K562 (cell line): ENCODE measurements at regions not wholly inside any gene's neighbourhood (a gene's known extent, or its start where the extent isn't known, plus 50 kb on each side); places are given as distances from the start of the nearest gene placed in this dataset.

ENCODE experiments used
- ATAC-seq: fragments of 200-7000 bp; cut with Tn5 transposase; 3 replicates; pipeline ENCODE4 v1.9.1; 2020; ENCODE audit warnings: moderate library complexity
- BruUV-seq: library from RNA; stranded (reverse); fragments of 400-500 nt; replicated peaks from 2 replicates; lab custom pipeline; 2021; lab: Mats Ljungman, UMichigan
- CTCF ChIA-PET: fragments of 300-600 bp; formaldehyde crosslinking; extraction: SDS; loops from one replicate; lab custom pipeline; 2021; ENCODE audit warnings: low intra/inter-chr PET ratio; lab: Yijun Ruan, JAX
- POLR2A ChIA-PET: fragments of 300-600, 350-650 bp; sonication (Branson Sonifier 250); formaldehyde crosslinking; extraction: SDS; loops from one replicate; lab custom pipeline; 2021; ENCODE audit warnings: antibody characterized with exemption, inconsistent platforms; lab: Yijun Ruan, JAX
- DNase-seq, 4 experiments: peaks; one replicate each; pipeline versions ENCODE4 v3.0.0 to v3.0.0-alpha.2; 2011 to 2018; ENCODE audit warnings: low spot score in 3 of 4, mixed read lengths in 3 of 4; ENCODE audit errors: extremely low read depth in 1 of 4
- FAIRE-seq: peaks from 2 replicates; lab custom pipeline; 2011; peaks lifted over from hg19 to GRCh38; lab: Jason Lieb, UNC
- H2AFZ ChIP-seq: 2 replicates; pipeline ENCODE4 v1.6.0; 2011; ENCODE audit warnings: low read depth, low read length, control low read depth, inconsistent platforms
- H3K27ac ChIP-seq: fragments of 200-600 bp; 3 replicates; pipeline ENCODE4 v1.8.0; 2011; ENCODE audit warnings: low read depth, mild to moderate bottlenecking, control low read depth, inconsistent platforms, low read length, moderate library complexity, mixed read lengths; ENCODE audit errors: extremely low read depth
- H3K27me3 ChIP-seq, 2 experiments: fragments of 300-600 bp in 1 of 2; 2 replicates in 1 of 2; 3 replicates in 1 of 2; pipeline versions ENCODE4 v1.6.0 to v1.8.0; 2011; ENCODE audit warnings: inconsistent platforms in 2 of 2, low read length in 2 of 2, mild to moderate bottlenecking in 1 of 2, mixed read lengths in 1 of 2, moderate library complexity in 1 of 2; ENCODE audit not compliant: control insufficient read depth in 2 of 2, insufficient read depth in 2 of 2
- H3K36me3 ChIP-seq: fragments of 300-600 bp; 3 replicates; pipeline ENCODE4 v1.8.0; 2011; ENCODE audit warnings: mild to moderate bottlenecking, low read length, inconsistent platforms; ENCODE audit not compliant: control insufficient read depth, insufficient read depth
- H3K4me1 ChIP-seq, 2 experiments: fragments of 200-600 bp in 1 of 2; replicated peaks in 1 of 2; 2 replicates in 1 of 2; 3 replicates in 1 of 2; pipeline versions ENCODE4 v1.5.1 to v1.8.0; 2011; ENCODE audit warnings: inconsistent platforms in 2 of 2, low read length in 2 of 2, mild to moderate bottlenecking in 1 of 2, mixed read lengths in 1 of 2, moderate library complexity in 1 of 2; ENCODE audit not compliant: control insufficient read depth in 2 of 2, insufficient read depth in 2 of 2
- H3K4me2 ChIP-seq: 2 replicates; pipeline ENCODE4 v1.6.1; 2011; ENCODE audit warnings: low read length, control low read depth, inconsistent platforms, mixed read lengths; ENCODE audit not compliant: insufficient read depth
- H3K4me3 ChIP-seq: fragments of 200-600 bp; sonication (generic), shearing (Covaris generic); 2 replicates; pipeline ENCODE4 v1.5.1; 2016; ENCODE audit warnings: control low read depth, inconsistent platforms
- H3K79me2 ChIP-seq: fragments of 200-600 bp; 3 replicates; pipeline ENCODE4 v1.8.0; 2011; ENCODE audit warnings: low read length, inconsistent platforms; ENCODE audit not compliant: control insufficient read depth, insufficient read depth
- H3K9ac ChIP-seq, 2 experiments: 2 replicates each; pipeline versions ENCODE4 v1.6.0 to v1.6.1; 2011; ENCODE audit warnings: low read depth in 2 of 2, low read length in 2 of 2, control low read depth in 1 of 2, inconsistent platforms in 1 of 2, mild to moderate bottlenecking in 1 of 2, mixed read lengths in 1 of 2; ENCODE audit not compliant: insufficient read depth in 1 of 2
- H3K9me1 ChIP-seq: one replicate; pipeline ENCODE4 v1.6.0; 2011; ENCODE audit warnings: inconsistent platforms, mild to moderate bottlenecking, low read length, moderate library complexity; ENCODE audit not compliant: control insufficient read depth, insufficient read depth
- H3K9me3 ChIP-seq: replicated peaks from 2 replicates; pipeline ENCODE4 v1.5.1; 2011; ENCODE audit warnings: low read depth, low read length, inconsistent platforms; ENCODE audit not compliant: control insufficient read depth, insufficient read depth
- H4K20me1 ChIP-seq: replicated peaks from 2 replicates; pipeline ENCODE4 v1.6.1; 2011; ENCODE audit warnings: low read length, inconsistent platforms, mixed read lengths; ENCODE audit not compliant: control insufficient read depth, insufficient read depth
- ESRRA ChIP-seq: fragments of 450-650 bp; IDR thresholded peaks from 2 replicates; pipeline ENCODE4 v1.6.1; 2014; ENCODE audit warnings: low read depth, mild to moderate bottlenecking, moderate library complexity, borderline replicate concordance
- IFI16 ChIP-seq: fragments of 250-450 bp; sonication (Bioruptor Pico); IDR thresholded peaks from 2 replicates; pipeline ENCODE4 v2.1.2; 2022; ENCODE audit warnings: mild to moderate bottlenecking, inconsistent platforms
- TCFL5 ChIP-seq: fragments of 250-450 bp; sonication (Bioruptor Pico); conservative IDR thresholded peaks from 2 replicates; pipeline ENCODE4 v1.6.1; 2021; ENCODE audit warnings: mild to moderate bottlenecking, moderate library complexity, matching md5 sums
- WGBS: fragments of 100-300 bp; shearing (Covaris generic); methylation state at CpG from one replicate; pipeline ENCODE4 v1.1.6; 2016; ENCODE audit warnings: low coverage, mixed read lengths; ENCODE audit not compliant: insufficient coverage; ENCODE audit errors: missing lambda C conversion rate; 5-methylcytosine and 5-hydroxymethylcytosine counted together
- in situ Hi-C: fragments of 300-500 bp; cut with MboI; formaldehyde crosslinking; loops from 4 replicates; pipeline ENCODE4 v1.15.0; 2018; ENCODE audit warnings: inconsistent platforms, mixed read lengths
- intact Hi-C: fragments of 100-400 bp; cut with micrococcal nuclease; formaldehyde crosslinking; loops from 2 replicates; pipeline ENCODE4 v1.14.2; 2022
- TF ChIP-seq, protein P1 (sequence below): fragments of 450-650 bp; IDR thresholded peaks from 2 replicates; pipeline ENCODE4 v1.6.1; 2016; ENCODE audit warnings: mild to moderate bottlenecking, moderate library complexity

GRCh38 chr5:36743891-36744772 lies 132.4 kb upstream of the NIPBL start:
- in situ Hi-C loops: loop anchor here (25.0 kb wide), 1 partner anchor 1443 kb away; no protein-coding TSS in a partner anchor
- ATAC-seq: peak; percentile 58
- peaks cover 19 to 21% of the 10 kb centered on the region in 2 experiments for H3K4me1 ChIP-seq
- FAIRE-seq: no peak
- no peaks in the 10 kb centered on the region for H3K9me1 ChIP-seq
- H3K79me2 ChIP-seq: no peaks in the 10 kb centered on the region
- no peaks in the 10 kb centered on the region for H3K9me3 ChIP-seq
- H3K9ac ChIP-seq: peak overlapping the region; percentile 32 to 88
- peak; percentile 33 to 58 (median 36) for DNase-seq
- intact Hi-C loops: no loop called here
- BruUV-seq: no TSS peak
- ChIA-PET CTCF (interaction anchor here (0.6 to 1.1 kb wide), 4 partner anchors 126 to 548 kb away, joined by 3 to 5 read pairs (median 4); no protein-coding TSS in a partner anchor), POLR2A (interaction anchor here (0.6 to 1.6 kb wide), 6 partner anchors 10 to 1391 kb away, joined by 3 to 6 read pairs (median 4); no protein-coding TSS in a partner anchor)
- 2% methylated on average over 22 of the region's 22 CpGs for WGBS
- peak overlapping the region; percentile 94 for H2AFZ ChIP-seq
- H3K4me2 ChIP-seq: peak overlapping the region; percentile 86
- H3K27ac ChIP-seq: peak overlapping the region; percentile 24; the same call in 1 of the 3 replicates
- no peaks in the 10 kb centered on the region for H4K20me1 ChIP-seq
- H3K27me3 ChIP-seq: peaks cover 8 to 20% of the 10 kb centered on the region in 2 experiments; a peak in 4 of 5 replicates
- H3K4me3 ChIP-seq: peak overlapping the region; percentile 45
- H3K36me3 ChIP-seq: no peaks in the 10 kb centered on the region
- TF ChIP-seq ESRRA (no peak), TCFL5 (CRISPR knock-in tag) (no peak), IFI16 (no peak)
- TF ChIP-seq, protein P1, sequence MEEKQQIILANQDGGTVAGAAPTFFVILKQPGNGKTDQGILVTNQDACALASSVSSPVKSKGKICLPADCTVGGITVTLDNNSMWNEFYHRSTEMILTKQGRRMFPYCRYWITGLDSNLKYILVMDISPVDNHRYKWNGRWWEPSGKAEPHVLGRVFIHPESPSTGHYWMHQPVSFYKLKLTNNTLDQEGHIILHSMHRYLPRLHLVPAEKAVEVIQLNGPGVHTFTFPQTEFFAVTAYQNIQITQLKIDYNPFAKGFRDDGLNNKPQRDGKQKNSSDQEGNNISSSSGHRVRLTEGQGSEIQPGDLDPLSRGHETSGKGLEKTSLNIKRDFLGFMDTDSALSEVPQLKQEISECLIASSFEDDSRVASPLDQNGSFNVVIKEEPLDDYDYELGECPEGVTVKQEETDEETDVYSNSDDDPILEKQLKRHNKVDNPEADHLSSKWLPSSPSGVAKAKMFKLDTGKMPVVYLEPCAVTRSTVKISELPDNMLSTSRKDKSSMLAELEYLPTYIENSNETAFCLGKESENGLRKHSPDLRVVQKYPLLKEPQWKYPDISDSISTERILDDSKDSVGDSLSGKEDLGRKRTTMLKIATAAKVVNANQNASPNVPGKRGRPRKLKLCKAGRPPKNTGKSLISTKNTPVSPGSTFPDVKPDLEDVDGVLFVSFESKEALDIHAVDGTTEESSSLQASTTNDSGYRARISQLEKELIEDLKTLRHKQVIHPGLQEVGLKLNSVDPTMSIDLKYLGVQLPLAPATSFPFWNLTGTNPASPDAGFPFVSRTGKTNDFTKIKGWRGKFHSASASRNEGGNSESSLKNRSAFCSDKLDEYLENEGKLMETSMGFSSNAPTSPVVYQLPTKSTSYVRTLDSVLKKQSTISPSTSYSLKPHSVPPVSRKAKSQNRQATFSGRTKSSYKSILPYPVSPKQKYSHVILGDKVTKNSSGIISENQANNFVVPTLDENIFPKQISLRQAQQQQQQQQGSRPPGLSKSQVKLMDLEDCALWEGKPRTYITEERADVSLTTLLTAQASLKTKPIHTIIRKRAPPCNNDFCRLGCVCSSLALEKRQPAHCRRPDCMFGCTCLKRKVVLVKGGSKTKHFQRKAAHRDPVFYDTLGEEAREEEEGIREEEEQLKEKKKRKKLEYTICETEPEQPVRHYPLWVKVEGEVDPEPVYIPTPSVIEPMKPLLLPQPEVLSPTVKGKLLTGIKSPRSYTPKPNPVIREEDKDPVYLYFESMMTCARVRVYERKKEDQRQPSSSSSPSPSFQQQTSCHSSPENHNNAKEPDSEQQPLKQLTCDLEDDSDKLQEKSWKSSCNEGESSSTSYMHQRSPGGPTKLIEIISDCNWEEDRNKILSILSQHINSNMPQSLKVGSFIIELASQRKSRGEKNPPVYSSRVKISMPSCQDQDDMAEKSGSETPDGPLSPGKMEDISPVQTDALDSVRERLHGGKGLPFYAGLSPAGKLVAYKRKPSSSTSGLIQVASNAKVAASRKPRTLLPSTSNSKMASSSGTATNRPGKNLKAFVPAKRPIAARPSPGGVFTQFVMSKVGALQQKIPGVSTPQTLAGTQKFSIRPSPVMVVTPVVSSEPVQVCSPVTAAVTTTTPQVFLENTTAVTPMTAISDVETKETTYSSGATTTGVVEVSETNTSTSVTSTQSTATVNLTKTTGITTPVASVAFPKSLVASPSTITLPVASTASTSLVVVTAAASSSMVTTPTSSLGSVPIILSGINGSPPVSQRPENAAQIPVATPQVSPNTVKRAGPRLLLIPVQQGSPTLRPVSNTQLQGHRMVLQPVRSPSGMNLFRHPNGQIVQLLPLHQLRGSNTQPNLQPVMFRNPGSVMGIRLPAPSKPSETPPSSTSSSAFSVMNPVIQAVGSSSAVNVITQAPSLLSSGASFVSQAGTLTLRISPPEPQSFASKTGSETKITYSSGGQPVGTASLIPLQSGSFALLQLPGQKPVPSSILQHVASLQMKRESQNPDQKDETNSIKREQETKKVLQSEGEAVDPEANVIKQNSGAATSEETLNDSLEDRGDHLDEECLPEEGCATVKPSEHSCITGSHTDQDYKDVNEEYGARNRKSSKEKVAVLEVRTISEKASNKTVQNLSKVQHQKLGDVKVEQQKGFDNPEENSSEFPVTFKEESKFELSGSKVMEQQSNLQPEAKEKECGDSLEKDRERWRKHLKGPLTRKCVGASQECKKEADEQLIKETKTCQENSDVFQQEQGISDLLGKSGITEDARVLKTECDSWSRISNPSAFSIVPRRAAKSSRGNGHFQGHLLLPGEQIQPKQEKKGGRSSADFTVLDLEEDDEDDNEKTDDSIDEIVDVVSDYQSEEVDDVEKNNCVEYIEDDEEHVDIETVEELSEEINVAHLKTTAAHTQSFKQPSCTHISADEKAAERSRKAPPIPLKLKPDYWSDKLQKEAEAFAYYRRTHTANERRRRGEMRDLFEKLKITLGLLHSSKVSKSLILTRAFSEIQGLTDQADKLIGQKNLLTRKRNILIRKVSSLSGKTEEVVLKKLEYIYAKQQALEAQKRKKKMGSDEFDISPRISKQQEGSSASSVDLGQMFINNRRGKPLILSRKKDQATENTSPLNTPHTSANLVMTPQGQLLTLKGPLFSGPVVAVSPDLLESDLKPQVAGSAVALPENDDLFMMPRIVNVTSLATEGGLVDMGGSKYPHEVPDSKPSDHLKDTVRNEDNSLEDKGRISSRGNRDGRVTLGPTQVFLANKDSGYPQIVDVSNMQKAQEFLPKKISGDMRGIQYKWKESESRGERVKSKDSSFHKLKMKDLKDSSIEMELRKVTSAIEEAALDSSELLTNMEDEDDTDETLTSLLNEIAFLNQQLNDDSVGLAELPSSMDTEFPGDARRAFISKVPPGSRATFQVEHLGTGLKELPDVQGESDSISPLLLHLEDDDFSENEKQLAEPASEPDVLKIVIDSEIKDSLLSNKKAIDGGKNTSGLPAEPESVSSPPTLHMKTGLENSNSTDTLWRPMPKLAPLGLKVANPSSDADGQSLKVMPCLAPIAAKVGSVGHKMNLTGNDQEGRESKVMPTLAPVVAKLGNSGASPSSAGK: 0 out of 2 replicates have a peak, but pooled peaks have one; percentile 7
